ENCODE measurements at regions not wholly inside any gene's neighbourhood (a gene's known extent, or its start where the extent isn't known, plus 50 kb on each side); places are given as distances from the start of the nearest gene placed in this dataset.

DNA sequence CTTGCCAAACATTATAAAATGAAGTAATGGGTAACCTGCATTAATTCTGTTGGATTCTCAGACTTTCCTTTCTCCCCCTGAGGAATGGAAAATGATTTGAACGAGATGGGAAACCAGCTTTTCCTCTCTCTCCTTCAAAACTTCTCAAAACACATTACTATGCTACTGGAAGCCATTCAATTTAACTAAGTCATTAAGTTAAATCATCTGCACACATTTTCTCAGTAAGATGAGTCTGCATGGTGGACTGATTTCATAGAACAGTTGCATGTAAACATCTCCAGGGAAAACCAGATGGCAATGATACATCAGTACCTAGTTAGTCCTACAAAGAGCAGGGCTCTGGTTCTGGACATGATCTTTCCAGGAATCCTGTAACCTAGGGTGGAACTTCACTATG lies 59.9 kb downstream of the BMP4 start:
- DNase-seq (ENCODE audit: low spot score) = no peak

DNA sequence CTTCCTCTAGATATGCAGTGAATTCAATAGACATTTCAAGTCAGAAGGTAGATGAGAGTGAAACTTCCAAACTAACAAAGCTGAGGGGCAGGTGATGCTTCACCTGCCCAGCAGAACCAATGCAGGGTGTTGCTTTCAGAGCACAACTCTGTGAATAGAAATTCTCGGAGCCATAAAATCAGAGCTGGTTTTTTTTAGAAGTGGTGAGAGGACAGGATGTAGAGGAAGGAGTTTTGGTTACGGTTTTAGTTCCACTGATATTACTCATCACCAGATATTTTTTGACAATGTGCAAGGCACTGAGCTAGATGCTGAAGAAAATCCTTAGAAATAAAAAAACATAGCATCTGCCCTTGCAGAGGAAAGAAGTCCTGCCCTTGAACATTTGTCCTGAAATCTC lies 62.2 kb downstream of the BMP4 start:
- DNase-seq (ENCODE audit: low spot score) = no peak

DNA sequence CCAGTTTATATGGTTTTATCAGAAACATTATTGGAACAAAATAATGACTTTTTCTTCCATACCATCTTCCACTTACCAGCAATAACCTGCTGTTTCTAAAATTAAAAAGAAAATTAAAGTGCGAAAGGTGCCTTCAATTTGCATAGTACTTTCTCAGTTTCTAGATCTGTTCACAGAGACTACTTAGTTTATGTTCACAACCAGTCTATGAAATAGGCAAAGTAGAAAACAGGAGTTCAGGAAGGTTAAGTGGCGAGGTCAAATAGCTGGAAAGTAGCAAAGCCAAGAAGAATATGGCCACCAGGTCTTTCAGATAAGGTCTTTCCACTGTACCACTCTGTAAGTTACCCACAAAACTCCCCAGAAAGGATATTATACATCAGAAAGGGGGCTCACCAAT lies 63.3 kb downstream of the BMP4 start:
- DNase-seq (ENCODE audit: low spot score) = no peak

DNA sequence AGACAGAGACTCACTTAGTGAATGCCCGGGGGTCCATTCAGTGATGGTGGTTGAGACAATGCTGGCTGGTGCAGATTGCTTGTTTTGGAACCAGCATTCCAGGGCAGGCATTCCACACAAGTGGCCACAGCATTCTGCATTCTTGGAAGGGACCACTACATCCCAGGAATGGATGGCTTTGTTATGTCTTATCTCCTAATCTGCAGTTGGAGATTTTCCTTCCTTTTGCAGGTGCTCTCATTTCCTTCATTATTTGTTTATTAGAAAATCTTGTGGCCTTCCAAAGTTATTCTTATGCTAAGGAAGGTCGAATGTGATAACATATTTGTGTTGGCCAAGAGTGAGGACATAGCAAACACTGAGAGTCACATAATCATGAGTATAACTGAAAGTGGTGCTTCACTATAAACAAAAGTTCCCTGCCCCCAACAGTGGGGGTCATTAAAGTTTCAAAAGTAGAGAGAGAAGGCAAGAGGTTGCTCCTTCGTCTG lies 66.0 kb downstream of the BMP4 start:
- DNase-seq (ENCODE audit: low spot score) = no peak

DNA sequence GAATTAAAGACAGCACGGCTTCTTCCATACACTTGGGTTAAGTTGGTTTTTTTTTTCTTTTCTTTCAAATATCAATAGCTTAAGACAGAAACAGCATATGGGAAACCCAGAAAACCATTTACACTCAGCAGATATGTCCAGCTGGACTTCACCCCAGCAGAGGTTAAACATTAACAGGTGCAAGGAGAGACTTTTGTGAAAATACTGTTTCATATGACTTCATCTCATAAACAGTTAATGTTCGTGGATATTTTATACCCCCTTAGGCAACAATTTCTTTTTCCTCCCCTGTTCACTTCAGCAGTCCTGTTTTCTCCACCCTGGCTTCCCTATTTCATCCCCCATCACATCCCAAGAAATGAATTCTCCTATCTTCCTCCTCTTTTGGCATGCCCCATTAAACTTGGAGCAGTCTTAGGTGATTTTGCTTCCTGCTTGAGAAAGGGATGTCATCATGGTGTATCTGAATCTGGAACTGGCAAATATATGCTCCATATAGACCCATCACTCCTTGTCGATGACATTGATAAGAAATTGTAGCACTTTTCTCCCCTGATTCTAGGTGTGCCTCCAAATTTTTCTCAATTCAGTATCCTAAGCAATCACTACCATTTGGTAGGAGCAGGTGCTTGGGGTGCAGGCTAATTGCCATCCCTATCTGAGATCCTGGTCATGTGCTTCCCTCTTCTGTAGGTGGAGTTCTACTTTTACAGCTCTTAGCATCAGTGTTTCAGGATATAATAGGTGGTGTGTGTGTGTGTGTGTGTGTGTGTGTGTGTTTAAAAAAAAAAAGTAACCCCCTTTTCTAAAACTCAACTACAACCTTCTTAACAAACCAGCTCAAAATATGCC lies 67.9 kb downstream of the BMP4 start:
- DNase-seq (ENCODE audit: low spot score) = no peak

DNA sequence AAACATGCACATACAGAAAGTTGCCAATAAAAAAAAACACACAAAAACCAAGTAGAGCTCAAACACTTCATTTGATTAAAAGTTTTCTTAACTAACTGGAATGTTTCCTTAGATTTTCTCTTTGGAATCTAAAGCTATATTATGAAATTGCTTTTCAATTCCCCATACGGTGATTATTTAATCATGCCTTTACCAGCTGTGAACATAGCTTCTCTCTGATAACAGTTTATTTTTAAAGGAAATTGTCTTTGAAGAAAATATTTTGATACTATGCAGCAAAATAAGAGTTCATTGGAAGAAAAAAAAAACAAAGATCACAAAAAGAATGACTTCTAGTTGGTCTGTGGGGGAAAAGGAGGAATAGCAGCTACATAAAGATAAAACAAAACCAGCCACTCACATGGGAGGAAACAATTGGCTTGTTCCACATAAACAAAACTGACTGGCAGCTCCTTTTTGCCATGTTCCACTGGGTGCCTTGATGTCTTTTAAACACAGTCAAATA lies 71.4 kb downstream of the BMP4 start:
- no peak for DNase-seq (ENCODE audit: low spot score)

DNA sequence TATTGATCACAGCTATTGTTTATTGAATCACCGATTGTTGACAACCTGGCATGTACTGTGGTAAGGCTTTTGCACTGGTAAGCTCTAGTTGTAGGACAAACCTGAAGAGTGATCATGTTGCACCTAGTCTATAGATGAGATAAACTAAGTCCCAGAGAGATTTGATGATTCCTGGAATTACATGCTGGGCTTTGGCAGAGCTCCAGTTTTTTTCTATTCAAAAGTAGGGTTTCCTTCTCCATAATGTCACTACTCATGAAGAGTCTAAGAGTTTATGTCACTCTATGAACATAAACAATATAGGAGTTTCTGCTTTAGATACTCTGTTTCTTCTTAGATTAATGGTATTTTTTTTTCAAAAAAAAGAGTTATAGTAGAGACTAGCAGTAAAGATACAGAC lies 72.0 kb downstream of the BMP4 start:
- DNase-seq (ENCODE audit: low spot score) = no peak

DNA sequence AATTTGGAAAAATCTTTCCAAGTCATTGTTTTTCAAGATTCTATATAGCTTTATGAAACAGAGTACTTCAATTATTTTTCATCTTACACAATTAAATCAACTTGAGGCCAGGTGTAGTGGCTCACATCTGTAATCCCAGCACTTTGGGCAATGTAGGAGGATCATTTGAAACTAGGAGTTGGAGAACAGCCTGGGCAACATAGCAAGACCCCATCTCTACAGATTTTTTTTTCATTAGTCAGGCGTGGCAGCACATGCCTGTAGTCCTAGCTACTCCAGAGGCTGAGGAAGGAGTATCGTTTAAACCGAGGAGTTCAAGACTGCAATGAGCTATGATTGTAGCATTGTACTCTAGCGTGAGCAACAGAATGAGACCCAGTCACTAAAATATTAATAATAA lies 72.9 kb downstream of the BMP4 start:
- DNase-seq (ENCODE audit: low spot score) = no peak

DNA sequence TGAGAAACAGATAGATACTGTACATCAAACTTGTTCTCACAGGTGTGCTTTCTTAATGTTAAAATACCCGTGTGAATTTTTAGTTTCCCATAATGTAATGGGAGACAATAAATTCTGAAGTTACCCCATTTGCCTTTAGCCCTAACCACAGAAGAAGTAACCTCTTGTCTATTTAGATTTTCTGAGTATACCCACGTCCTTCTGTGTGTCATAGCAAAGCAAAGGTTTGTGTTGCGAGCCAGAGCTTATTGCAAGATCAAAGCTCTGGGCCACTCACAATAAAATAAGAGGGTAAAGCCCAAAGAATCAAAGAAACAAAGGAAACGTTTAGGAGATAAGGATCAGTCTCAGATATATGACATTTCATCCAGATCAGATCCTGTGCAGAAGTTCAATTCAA lies 73.9 kb downstream of the BMP4 start:
- DNase-seq (ENCODE audit: low spot score) = no peak

DNA sequence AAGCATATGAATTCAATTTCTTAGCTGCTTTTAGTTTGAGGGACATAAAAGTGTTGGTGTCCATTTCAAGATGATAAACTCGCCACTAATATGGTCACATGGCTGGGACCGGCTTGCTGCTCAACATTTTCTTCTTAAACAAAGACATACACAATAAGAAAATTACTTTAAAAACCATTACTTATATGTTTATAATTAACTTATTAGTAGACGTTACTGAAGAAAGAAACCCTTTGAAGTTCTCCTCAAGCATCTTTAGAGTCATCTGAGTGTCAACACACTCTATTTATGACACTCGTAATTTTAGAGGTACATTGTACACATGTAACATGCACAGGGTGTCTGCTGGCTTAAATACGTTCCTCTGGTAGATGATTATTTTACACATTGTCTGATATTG lies 74.7 kb downstream of the BMP4 start:
- DNase-seq (ENCODE audit: low spot score) = no peak

DNA sequence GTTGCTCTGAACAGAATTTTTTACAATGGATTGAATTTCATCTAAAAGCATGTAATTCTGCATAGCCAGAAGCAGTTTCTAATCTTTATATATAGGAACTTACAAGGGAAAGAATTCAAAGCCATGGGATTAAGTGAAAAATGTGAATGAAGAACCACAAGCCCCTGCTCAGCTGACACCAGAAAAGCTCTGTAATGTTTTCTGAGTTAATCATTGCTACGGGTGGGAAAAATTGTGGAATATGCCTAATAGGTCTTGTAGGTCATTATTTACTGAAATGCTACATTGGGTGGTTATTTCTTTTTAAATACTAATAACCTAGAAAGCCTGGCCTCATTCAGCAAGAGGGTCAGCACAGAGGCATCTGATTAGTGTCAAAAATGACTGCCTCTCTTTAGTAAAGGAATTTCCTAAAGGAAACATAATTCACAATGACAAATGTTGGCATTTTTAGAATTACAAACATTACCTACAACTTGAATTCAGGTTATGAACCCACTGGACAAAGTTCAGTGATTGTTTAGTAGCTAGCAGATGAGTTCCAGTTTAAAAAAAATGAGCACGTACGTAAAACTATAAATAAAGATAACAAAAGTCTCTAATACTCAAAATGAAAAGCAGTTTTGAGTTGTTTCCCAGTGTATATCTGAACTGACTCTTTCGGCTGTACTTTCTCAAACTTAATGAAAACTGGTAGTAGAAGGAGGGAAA lies 75.3 kb downstream of the BMP4 start:
- DNase-seq (ENCODE audit: low spot score) = no peak

DNA sequence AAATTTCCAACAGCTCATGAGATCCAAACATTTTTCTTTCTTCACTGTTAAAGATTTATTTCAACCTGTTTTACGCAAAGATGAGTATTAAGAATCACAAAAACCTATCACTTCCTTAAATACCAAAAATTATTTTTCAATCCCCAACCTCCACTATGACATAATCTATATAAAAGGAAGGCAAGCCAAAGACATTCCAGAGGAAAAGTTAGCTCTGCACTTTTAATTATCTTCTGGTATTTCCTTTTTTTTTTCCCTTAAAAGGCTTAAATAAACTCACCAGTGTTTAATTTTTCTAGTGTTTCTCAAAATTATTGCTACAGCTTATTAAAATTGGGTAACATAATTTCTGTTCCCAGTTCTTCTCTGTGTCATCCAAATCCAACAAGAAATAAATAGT lies 75.9 kb downstream of the BMP4 start:
- no peak for DNase-seq (ENCODE audit: low spot score)

DNA sequence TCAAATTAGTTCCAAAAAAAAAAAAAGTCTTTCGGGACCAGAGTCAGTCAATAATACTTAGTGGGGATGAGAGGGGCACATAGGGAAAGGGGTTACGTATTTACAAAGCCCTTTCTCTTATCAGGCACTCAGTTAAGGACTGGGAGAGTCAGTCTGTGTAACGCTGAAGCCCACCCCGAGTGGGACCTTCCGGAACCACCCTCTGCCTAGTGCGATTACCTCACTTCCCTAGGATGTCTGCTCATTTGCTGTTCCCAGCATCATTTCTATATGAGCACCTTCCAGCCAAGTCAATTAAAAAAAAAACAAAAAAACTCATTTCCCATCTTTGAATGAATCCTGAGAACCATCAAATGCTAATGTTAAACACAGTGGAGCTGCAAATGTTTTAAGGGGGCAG lies 76.9 kb downstream of the BMP4 start:
- DNase-seq (ENCODE audit: low spot score) = no peak

DNA sequence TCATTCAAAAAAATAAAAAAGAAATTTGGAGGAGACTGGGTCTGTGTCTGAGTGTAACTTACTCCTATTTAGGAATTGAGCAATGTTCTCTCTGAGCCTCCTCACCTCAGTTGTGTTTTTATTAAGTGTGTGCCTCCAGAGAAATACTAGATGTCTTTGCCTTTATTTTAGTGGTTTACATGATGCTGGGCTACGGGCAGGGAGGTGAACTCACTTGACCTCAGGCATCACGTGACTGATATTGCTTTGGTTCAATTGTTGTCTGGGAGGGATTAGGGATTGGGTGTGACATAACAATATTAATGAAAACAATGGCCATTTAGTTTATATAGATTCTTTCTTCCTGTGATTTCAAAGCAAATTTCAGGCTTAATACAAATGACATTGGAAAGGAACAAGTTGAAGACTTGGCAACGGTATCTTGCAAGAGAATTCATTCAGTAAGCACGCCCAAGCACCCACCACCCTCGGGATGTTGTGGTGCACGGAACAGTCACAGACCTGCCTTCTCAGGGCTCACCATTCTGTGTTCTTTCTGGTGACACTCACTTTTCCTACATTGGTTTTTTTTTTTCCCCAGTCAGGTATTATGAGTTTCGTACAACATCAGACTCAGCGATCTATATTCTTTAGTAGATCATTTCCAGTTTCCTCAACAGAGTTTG lies 77.5 kb downstream of the BMP4 start:
- DNase-seq (ENCODE audit: low spot score) = no peak

DNA sequence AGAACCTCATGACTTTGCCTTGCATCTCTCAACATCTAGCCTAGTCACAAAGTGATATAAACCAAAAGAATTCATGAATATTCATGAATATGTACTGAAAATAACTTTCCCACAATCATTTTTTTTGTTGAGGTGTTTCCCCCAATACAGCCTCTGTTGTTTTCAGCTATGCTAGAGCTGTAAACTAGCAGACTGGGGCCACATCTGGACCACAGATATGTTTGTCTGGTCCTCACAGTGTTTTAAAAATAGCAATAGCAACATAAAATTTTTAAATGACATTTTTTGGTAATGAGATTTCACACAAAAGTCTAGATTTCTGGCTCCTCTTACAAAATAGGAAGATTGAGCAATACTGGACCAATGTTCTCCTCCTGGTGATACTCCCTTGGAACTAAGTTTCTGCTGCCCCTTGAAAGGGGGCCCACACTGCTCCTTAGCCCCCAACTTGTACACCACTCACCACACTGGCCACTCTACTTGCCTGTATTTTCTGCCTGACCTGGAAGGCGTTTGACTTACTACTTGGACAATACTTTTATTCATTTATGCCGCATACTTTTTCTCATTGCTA lies 81.2 kb downstream of the BMP4 start:
- no peak for DNase-seq (ENCODE audit: low spot score)

DNA sequence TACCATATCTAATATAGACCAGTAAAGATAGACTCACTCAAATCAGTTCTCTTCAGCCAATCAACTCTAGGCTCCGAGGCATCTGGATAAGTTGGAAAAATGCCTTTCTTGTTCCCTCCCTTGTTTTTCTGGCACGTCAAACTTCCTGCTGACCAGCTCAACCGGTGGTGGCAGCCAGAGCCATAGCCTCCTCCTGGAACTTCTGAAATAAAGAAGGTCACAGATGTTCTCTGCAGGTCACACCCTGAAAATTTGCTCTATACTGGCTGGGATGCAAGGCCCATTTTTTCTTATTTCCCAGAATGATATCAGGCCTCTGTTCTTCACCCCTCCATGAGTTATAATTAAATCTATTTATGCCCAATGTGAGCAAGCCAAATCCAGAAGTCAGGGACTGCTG lies 81.9 kb downstream of the BMP4 start:
- DNase-seq (ENCODE audit: low spot score) = no peak

DNA sequence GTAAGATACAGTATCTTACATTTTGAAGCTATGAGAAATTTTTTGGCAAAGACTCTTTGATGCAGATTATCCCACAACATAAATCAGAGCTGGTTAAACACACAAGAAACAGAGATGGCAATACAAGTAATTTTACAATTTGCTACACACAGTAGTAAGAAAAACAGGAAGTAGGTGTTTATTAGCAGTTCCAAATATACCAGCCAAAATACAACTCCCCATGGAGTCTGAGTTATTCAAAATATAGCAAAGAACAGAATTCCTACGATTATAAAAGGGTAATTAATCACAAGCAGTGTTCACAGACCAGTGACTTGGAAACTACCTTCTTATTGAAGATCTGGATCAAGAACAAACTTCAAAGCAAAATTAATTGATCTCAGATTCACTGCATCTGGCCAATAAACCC lies 83.9 kb downstream of the BMP4 start:
- DNase-seq (ENCODE audit: low spot score) = no peak

DNA sequence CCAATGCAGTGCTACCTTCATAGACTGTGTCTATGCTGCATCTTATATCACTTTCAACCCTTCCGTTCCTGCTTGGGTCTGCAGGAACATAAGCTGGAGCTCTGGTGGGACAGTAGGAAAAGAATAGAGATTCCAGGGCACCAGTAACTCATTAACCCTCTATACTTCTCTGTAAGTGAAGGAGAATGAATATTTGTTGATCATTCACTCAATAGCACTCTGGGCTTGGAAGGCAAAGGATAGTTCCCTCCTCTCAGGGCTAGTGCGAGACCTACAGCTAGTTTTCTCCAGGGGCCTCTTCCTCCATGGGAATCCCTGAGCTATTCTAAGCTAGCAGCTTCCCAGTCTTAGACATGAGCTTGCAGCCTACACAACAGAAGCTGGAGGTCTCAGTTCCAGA lies 84.7 kb downstream of the BMP4 start:
- no peak for DNase-seq (ENCODE audit: low spot score)

DNA sequence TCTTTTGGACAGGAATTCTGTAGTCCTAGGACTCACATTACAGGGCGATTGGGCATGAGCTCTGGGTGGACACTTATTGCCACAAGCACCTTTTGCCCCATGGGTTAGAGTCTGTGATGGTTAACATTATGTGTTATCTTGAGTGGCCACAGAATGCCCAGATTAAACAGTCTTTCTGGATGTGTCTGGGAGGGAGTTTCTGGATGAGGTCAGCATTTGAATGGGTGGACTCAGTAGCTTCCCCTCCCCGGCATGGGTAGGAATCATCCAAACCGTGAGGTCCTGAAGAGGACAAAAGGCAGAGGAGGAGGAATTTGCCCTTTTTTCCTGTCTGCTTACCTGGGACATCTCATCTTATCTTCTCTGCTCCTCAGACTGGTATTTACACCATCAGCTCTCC lies 85.6 kb downstream of the BMP4 start:
- DNase-seq (ENCODE audit: low spot score) = no peak

DNA sequence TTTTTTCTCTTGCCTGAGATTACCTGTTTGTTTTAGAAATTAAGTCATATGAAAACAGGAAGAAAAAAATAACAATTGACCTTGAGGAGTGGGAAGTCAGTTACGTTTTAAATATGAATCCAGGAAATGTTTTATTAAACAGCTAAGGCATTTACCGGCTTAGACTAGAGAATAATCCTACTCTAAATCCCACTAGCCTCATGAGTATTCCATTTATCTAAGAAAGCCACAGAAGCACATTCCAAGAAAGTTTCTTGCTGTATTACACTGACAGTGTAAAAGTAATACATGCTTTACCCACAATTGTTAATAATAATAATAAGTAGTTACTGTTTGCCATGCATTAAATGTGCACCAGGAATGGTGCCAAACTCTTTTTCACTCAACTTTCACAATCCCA lies 90.9 kb downstream of the BMP4 start:
- DNase-seq (ENCODE audit: low spot score) = no peak

DNA sequence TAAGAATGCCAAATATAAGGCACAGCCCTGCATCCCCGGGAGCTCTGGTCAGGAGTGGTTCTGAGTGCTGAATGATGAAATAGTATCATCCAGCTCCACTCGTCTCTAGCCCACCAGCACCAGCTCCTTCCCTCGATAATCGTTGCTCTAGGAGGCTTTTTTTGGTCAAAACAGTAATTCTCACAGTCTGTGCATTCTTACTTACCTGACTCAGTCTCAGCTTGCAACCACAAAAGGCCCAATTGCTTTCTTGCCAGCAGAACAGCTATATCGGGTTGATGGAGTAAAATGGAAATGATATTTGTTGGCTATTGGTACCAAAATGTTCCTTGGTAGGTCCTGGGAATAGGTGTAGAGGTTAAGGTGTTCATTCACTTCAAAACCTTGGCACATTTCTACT lies 94.8 kb downstream of the BMP4 start:
- no peak for DNase-seq (ENCODE audit: low spot score)

DNA sequence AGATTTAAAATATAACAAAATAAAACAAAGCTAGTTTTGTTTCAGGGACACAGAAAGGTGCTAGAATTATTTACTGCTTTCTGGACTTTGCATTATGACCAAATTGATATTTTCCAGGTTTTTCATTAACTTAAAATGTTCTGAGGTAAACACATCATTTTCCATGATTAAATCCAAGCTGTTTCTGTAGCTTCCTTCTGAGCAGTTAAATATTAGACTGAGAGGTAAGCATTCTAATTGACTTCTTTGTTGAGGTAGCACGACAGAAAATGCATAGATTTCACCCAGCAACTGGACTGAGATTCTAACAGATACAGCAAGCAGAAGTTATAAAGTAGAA lies 98.3 kb downstream of the BMP4 start:
- no peak for DNase-seq (ENCODE audit: low spot score)
